CD4-positive, CD25-positive, alpha-beta regulatory T cell (primary cell): ENCODE measurements at regions not wholly inside any gene's neighbourhood (a gene's known extent, or its start where the extent isn't known, plus 50 kb on each side); places are given as distances from the start of the nearest gene placed in this dataset.
"Not testable (repeated sequence)": the region's sequence is repeated elsewhere in the genome, so short reads cannot be mapped to it uniquely, and the experiment has no call there.

Experiments used
- ATAC-seq, 2 donors: fragments of 150-1000 bp; cut with Tn5 transposase; one replicate each; pipeline ENCODE4 v1.10.0; 2021; ENCODE audit warnings: low read depth in 2 of 2, moderate number of reproducible peaks in 2 of 2, moderate library complexity in 1 of 2
- DNase-seq, 3 donors: peaks; one replicate each; pipeline versions ENCODE4 v3.0.0 to v3.0.0-alpha.2; 2012 to 2022; ENCODE audit warnings: mixed read lengths in 1 of 3
- H3K27ac ChIP-seq: one replicate; pipeline ENCODE4 v1.7.0; 2013; ENCODE audit warnings: mild to moderate bottlenecking, low read length; ENCODE audit not compliant: insufficient read depth, poor library complexity, severe bottlenecking
- H3K27me3 ChIP-seq: one replicate; pipeline ENCODE4 v1.7.0; 2013; ENCODE audit warnings: low read length; ENCODE audit not compliant: control insufficient read depth, insufficient read depth
- H3K36me3 ChIP-seq: one replicate; pipeline ENCODE4 v1.7.0; 2013; ENCODE audit warnings: mild to moderate bottlenecking, low read length, moderate library complexity; ENCODE audit not compliant: control insufficient read depth, insufficient read depth
- H3K4me1 ChIP-seq: 2 replicates; pipeline ENCODE4 v1.7.0; 2013; ENCODE audit warnings: mild to moderate bottlenecking, low read length; ENCODE audit not compliant: insufficient read depth, control insufficient read depth, poor library complexity, severe bottlenecking
- H3K4me3 ChIP-seq: one replicate; pipeline ENCODE4 v1.7.0; 2013; ENCODE audit warnings: low read depth, mild to moderate bottlenecking, low read length, moderate library complexity
- H3K9me3 ChIP-seq, 2 experiments: 1 replicate in 1 of 2; 2 replicates in 1 of 2; pipeline ENCODE4 v1.7.0; 2013; ENCODE audit warnings: low read length in 2 of 2, mild to moderate bottlenecking in 1 of 2, moderate library complexity in 1 of 2; ENCODE audit not compliant: control insufficient read depth in 2 of 2
- H3K27ac Mint-ChIP-seq, 3 donors: one replicate each; pipeline ENCODE4 v1.8.0; 2020 to 2022; ENCODE audit warnings: mild to moderate bottlenecking in 3 of 3, mixed read lengths in 3 of 3, moderate library complexity in 2 of 3
- H3K27me3 Mint-ChIP-seq: one replicate; pipeline ENCODE4 v1.8.0; 2022; ENCODE audit warnings: mild to moderate bottlenecking, mixed read lengths
- H3K36me3 Mint-ChIP-seq: one replicate; pipeline ENCODE4 v1.8.0; 2020; ENCODE audit warnings: mixed read lengths
- H3K4me1 Mint-ChIP-seq, 4 donors: one replicate each; pipeline ENCODE4 v1.8.0; 2020 to 2022; ENCODE audit warnings: mixed read lengths in 4 of 4, mild to moderate bottlenecking in 1 of 4
- H3K4me3 Mint-ChIP-seq, 4 donors: one replicate each; pipeline ENCODE4 v1.8.0; 2020 to 2022; ENCODE audit warnings: mild to moderate bottlenecking in 4 of 4, mixed read lengths in 4 of 4, moderate library complexity in 3 of 4
- H3K9me3 Mint-ChIP-seq, 7 donors: one replicate each; pipeline ENCODE4 v1.8.0; 2020 to 2022; ENCODE audit warnings: mixed read lengths in 7 of 7, mild to moderate bottlenecking in 3 of 7, moderate library complexity in 2 of 7

DNA sequence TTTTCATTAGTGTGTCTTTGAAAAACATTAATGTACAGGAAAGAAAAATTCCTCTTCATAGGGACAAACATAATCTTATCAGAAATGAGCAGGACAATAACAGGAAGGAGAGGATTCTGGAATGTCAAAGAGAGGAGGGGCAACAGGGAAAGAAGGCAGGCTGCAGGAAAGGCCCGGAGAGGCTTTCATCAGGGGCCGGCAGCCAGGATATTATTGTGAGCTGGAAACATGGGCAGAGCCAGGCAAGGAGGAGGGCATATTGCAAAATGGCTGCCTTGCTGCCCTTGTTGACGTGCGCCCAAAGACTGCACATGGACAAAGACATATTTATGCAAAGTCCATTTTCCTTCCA lies 433.7 kb downstream of the ETS1 start:
- no peak overlapping the region for H3K27ac Mint-ChIP-seq

DNA sequence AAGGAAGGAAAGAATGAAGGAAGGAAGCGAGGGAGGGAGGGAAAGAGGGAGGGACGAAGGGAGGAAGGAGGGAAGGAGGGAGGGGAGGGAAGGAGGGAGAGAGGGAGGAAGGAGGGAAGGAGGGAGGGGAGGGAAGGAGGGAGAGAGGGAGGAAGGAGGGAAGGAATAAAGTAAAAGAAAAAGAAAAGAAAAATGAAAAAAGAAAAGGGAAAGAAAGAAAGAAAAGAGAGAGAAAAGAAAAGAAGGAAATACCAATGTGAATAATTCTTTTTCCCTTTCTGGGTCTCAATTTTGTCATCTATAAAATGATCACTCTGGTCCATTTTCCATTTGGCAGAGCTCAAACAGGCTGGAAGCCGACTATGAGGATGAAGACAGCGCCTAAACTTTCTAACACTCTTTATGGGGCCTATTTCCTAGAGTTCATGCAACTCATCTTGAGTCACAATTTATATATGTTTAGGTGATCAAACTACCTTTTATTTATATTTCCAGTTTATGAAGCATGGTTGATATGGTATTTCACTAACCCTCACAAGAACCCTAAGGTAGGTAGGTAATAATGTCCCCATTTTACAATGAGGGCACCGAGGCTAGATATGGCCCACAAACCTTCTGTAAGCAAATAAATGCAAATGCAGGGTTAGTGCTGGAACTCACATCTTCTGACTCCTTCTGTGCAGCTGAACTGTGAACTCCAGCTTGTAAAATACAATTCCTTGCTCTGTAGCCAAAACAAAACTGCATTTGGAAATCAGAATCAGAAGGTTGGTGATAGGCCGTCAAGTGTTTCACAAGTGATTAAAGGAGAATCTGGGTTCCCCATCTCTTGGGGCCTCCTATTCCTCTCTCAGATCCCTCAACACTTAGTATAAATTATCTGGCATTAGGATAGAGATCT lies 434.3 kb downstream of the ETS1 start:
- no peaks in the 10 kb centered on the region for H3K9me3 ChIP-seq
- H3K4me3 ChIP-seq: no peak overlapping the region
- Mint-ChIP-seq H3K4me1 (peaks cover 0 to 10% (median 6%) of the 10 kb centered on the region in 4 donors), H3K4me3 (no peak overlapping the region), H3K27ac (no peak overlapping the region), H3K36me3 (no peaks in the 10 kb centered on the region), H3K9me3 (no peaks in the 10 kb centered on the region), H3K27me3 (peaks cover 29% of the 10 kb centered on the region)
- H3K4me1 ChIP-seq: no peaks in the 10 kb centered on the region
- peaks cover 2% of the 10 kb centered on the region for H3K27me3 ChIP-seq
- ATAC-seq (no peak), DNase-seq (no peak)
- no peaks in the 10 kb centered on the region for H3K36me3 ChIP-seq
- H3K27ac ChIP-seq: no peak overlapping the region

More for the DNA sequence above, 433.7 kb downstream of the ETS1 start:
- Histone ChIP-seq H3K36me3 (no peaks in the 10 kb centered on the region), H3K27me3 (peaks cover 2% of the 10 kb centered on the region), H3K4me1 (no peaks in the 10 kb centered on the region), H3K27ac (no peak overlapping the region), H3K9me3 (no peaks in the 10 kb centered on the region), H3K4me3 (no peak overlapping the region)
- Mint-ChIP-seq H3K4me3 (no peak overlapping the region), H3K4me1 (peaks cover 0 to 10% (median 6%) of the 10 kb centered on the region in 4 donors), H3K36me3 (no peaks in the 10 kb centered on the region), H3K9me3 (no peaks in the 10 kb centered on the region), H3K27me3 (peaks cover 24% of the 10 kb centered on the region)
- no peak for ATAC-seq
- DNase-seq: no peak

DNA sequence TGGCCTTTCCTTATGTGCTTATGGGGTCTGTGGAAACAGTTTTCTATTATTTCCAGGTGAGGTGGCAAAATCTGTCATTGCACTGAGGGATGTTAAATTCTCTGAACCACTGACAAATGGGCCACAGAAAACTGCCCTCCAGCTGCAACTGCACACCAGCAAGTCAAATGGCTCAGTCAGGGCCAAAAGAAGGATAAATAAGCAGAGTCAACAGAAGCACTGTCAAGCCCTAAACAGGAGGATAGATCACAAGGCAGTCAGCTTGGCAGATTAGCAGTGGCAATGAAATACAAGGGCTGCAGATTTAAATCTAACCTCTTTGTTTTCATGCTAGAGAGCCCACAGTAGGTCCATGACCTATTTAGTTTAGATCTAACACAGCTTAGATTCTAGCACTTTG lies 435.6 kb downstream of the ETS1 start:
- ATAC-seq (no peak), DNase-seq (no peak)
- no peak overlapping the region for H3K4me3 ChIP-seq
- no peaks in the 10 kb centered on the region for H3K36me3 Mint-ChIP-seq
- H3K4me1 ChIP-seq: no peaks in the 10 kb centered on the region
- no peaks in the 10 kb centered on the region for H3K9me3 Mint-ChIP-seq
- H3K27me3 Mint-ChIP-seq: peaks cover 31% of the 10 kb centered on the region
- no peak overlapping the region for H3K27ac ChIP-seq
- H3K9me3 ChIP-seq: no peaks in the 10 kb centered on the region
- no peak overlapping the region for H3K4me3 Mint-ChIP-seq
- H3K27me3 ChIP-seq: peaks cover 2% of the 10 kb centered on the region
- H3K27ac Mint-ChIP-seq: no peak overlapping the region
- peaks cover 0 to 2% (median 0%) of the 10 kb centered on the region in 4 donors for H3K4me1 Mint-ChIP-seq
- no peaks in the 10 kb centered on the region for H3K36me3 ChIP-seq

GRCh38 chr11:128151338-128151737 lies 436.0 kb downstream of the ETS1 start:
- Histone ChIP-seq H3K9me3 (no peaks in the 10 kb centered on the region), H3K27ac (no peak overlapping the region), H3K4me1 (no peaks in the 10 kb centered on the region), H3K4me3 (no peak overlapping the region), H3K27me3 (peaks cover 2% of the 10 kb centered on the region), H3K36me3 (no peaks in the 10 kb centered on the region)
- ATAC-seq: no peak
- Mint-ChIP-seq H3K36me3 (no peaks in the 10 kb centered on the region), H3K27me3 (peaks cover 31% of the 10 kb centered on the region), H3K4me3 (no peak overlapping the region), H3K9me3 (no peaks in the 10 kb centered on the region), H3K4me1 (peaks cover 0 to 2% (median 0%) of the 10 kb centered on the region in 4 donors), H3K27ac (no peak overlapping the region)
- DNase-seq: no peak

DNA sequence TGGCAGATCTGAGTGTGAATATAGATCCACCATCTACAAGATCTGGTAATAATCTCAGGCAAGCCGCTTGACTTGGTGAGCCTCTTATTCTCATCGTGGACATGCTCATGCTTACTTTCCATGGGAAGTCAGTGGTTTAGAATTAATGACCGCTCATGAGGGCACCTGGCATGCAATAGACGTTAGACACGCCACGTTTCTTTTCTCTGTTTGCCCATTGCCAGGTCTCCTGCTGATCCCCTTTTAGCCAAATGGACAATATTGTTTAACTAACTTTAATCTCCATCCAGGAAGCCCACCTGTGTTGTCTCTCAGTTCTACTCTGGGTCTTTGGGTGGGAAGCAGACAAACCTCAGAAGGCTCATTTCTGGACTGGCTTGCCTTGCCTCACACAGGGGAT lies 439.1 kb downstream of the ETS1 start:
- Histone ChIP-seq H3K9me3 (no peaks in the 10 kb centered on the region), H3K4me3 (no peak overlapping the region), H3K36me3 (no peaks in the 10 kb centered on the region), H3K27ac (no peak overlapping the region), H3K4me1 (no peaks in the 10 kb centered on the region), H3K27me3 (peaks cover 2% of the 10 kb centered on the region)
- no peaks in the 10 kb centered on the region for H3K36me3 Mint-ChIP-seq
- DNase-seq (no peak), ATAC-seq (no peak)
- H3K27me3 Mint-ChIP-seq: peaks cover 25% of the 10 kb centered on the region
- H3K27ac Mint-ChIP-seq: no peak overlapping the region
- H3K4me1 Mint-ChIP-seq: peaks cover 0 to 2% (median 0%) of the 10 kb centered on the region in 4 donors
- H3K9me3 Mint-ChIP-seq: no peaks in the 10 kb centered on the region
- no peak overlapping the region for H3K4me3 Mint-ChIP-seq

DNA sequence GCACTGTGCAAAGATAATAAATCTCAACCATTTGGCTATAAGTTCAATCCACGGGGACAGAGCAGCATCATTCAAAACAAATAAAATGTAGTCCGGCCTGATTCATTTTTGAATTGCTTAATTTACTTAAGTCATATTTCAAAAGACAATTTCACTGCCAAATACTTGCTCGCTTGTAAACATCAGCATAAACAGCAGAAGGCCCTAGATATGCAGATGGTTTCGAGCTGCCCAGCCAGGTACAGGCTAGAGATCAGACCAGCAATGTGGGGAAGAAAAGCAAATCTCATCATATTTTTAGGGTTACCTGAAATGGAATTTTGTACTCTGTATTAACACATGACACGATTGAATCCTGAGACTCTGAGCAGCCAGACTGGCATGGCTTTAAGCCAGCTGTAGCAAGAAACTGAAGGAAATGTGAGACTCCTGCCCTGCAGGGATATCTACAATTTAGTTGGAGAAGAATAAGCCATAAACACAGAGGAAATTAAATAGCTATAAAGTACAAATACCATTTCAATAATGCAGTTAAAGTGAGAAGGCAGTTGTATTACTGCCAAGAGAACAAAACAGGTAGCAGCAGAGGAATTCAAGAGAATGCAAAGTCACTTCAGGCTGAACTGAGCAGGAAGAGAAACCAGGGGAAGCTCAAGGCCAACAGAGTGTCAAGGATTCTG lies 440.3 kb downstream of the ETS1 start:
- H3K9me3 Mint-ChIP-seq: peaks cover 0 to 4% (median 0%) of the 10 kb centered on the region in 7 donors
- Histone ChIP-seq H3K27ac (no peak overlapping the region), H3K9me3 (no peaks in the 10 kb centered on the region), H3K4me1 (no peaks in the 10 kb centered on the region), H3K36me3 (no peaks in the 10 kb centered on the region), H3K27me3 (peaks cover 2% of the 10 kb centered on the region), H3K4me3 (no peak overlapping the region)
- DNase-seq (no peak), ATAC-seq (no peak)
- H3K36me3 Mint-ChIP-seq: no peaks in the 10 kb centered on the region
- no peak overlapping the region for H3K4me3 Mint-ChIP-seq
- H3K4me1 Mint-ChIP-seq: peaks cover 0 to 2% (median 0%) of the 10 kb centered on the region in 4 donors
- H3K27ac Mint-ChIP-seq: no peak overlapping the region
- peaks cover 18% of the 10 kb centered on the region for H3K27me3 Mint-ChIP-seq

DNA sequence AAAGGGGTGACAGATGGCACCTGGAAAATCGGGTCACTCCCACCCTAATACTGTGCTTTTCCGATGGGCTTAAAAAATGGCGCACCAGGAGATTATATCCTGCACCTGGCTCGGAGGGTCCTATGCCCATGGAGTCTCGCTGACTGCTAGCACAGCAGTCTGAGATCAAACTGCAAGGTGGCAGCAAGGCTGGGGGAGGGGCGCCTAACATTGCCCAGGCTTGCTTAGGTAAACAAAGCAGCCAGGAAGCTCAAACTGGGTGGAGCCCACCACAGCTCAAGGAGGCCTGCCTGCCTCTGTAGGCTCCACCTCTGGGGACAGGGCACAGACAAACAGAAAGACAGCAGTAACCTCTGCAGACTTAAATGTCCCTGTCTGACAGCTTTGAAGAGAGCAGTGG lies 447.1 kb downstream of the ETS1 start:
- H3K9me3 Mint-ChIP-seq: peaks cover 0 to 11% (median 3%) of the 10 kb centered on the region in 7 donors
- H3K4me3 Mint-ChIP-seq, H3K27me3 Mint-ChIP-seq, H3K27ac Mint-ChIP-seq, H3K36me3 ChIP-seq, H3K4me1 ChIP-seq, ATAC-seq, H3K9me3 ChIP-seq, H3K27ac ChIP-seq, H3K36me3 Mint-ChIP-seq, H3K4me3 ChIP-seq, H3K27me3 ChIP-seq: not testable (repeated sequence)
- peak in 1 of 3 donors; percentile 26 for DNase-seq
- H3K4me1 Mint-ChIP-seq: peaks cover 6 to 20% (median 16%) of the 10 kb centered on the region in 4 donors
